Fibroblast of the aortic adventitia (primary cell): ENCODE measurements at regions not wholly inside any gene's neighbourhood (a gene's known extent, or its start where the extent isn't known, plus 50 kb on each side); places are given as distances from the start of the nearest gene placed in this dataset.

Experiments used
- DNase-seq: peaks from one replicate; pipeline ENCODE4 v3.0.0-alpha.2; 2010; ENCODE audit warnings: low read depth
- H3K4me3 ChIP-seq: 2 replicates; pipeline ENCODE4 v1.5.1; 2011; ENCODE audit warnings: low read depth, mild to moderate bottlenecking, control low read depth, low read length, moderate library complexity
- CTCF ChIP-seq: IDR thresholded peaks from 2 replicates; pipeline ENCODE4 v1.5.1; 2011; ENCODE audit warnings: mild to moderate bottlenecking, low read length, control low read depth, inconsistent platforms; ENCODE audit not compliant: insufficient read depth

- no peak for TF ChIP-seq CTCF
- no peak for DNase-seq
- no peak overlapping the region for H3K4me3 ChIP-seq
Measured at GRCh38 chr12:77401770-77402081, 336.4 kb upstream of the E2F7 start.

GRCh38 chr12:77401064-77401769, 335.8 kb upstream of the E2F7 start:
- TF ChIP-seq CTCF, result no peak
- no peak overlapping the region for H3K4me3 ChIP-seq
- peak; percentile 51 for DNase-seq

- H3K4me3 ChIP-seq, result no peak overlapping the region
- DNase-seq, result no peak
- TF ChIP-seq CTCF, result no peak
Measured at GRCh38 chr12:77392467-77393088, 327.2 kb upstream of the E2F7 start.

- no peak overlapping the region for H3K4me3 ChIP-seq
- TF ChIP-seq CTCF, result no peak
Measured at GRCh38 chr12:77388445-77389265, 323.3 kb upstream of the E2F7 start.

GRCh38 chr12:77387671-77388070, 322.3 kb upstream of the E2F7 start:
- no peak for TF ChIP-seq CTCF
- no peak for DNase-seq
- H3K4me3 ChIP-seq, result no peak overlapping the region

More at GRCh38 chr12:77388445-77389265, 323.3 kb upstream of the E2F7 start:
- peak; percentile 20 for DNase-seq

- no peak for DNase-seq
- TF ChIP-seq CTCF, result no peak
- no peak overlapping the region for H3K4me3 ChIP-seq
Measured at GRCh38 chr12:77387214-77387613, 321.8 kb upstream of the E2F7 start.
